Fibroblast of lung (primary cell): ENCODE measurements at regions not wholly inside any gene's neighbourhood (a gene's known extent, or its start where the extent isn't known, plus 50 kb on each side); places are given as distances from the start of the nearest gene placed in this dataset.

Source experiments
- DNase-seq, 2 donors: peaks; one replicate each; pipeline versions ENCODE4 v3.0.0 to v3.0.0-alpha.2; 2010; ENCODE audit warnings: low read depth in 2 of 2
- H2AFZ ChIP-seq: 2 replicates; pipeline ENCODE4 v1.5.1; 2012; ENCODE audit warnings: low read length, control low read depth, inconsistent platforms
- H3K27ac ChIP-seq: 2 replicates; pipeline ENCODE4 v1.5.1; 2011; ENCODE audit warnings: low read length, control low read depth; ENCODE audit not compliant: insufficient read depth
- H3K27me3 ChIP-seq: 2 replicates; pipeline ENCODE4 v1.5.1; 2011; ENCODE audit warnings: mild to moderate bottlenecking, low read length; ENCODE audit not compliant: control insufficient read depth, insufficient read depth
- H3K36me3 ChIP-seq: 2 replicates; pipeline ENCODE4 v1.5.1; 2011; ENCODE audit warnings: low read length; ENCODE audit not compliant: control insufficient read depth, insufficient read depth
- H3K4me1 ChIP-seq: 2 replicates; pipeline ENCODE4 v1.5.1; 2011; ENCODE audit warnings: low read length; ENCODE audit not compliant: control insufficient read depth, insufficient read depth; ENCODE audit errors: extremely low read depth
- H3K4me2 ChIP-seq: 2 replicates; pipeline ENCODE4 v1.5.1; 2011; ENCODE audit warnings: low read length, control low read depth; ENCODE audit not compliant: insufficient read depth; ENCODE audit errors: extremely low read depth
- H3K4me3 ChIP-seq, 4 experiments: fragments of 200-600 bp in 1 of 4; sonication (generic) in 1 of 4; replicated peaks in 1 of 4; 2 replicates each; pipeline ENCODE4 v1.5.1; 2011 to 2016; ENCODE audit warnings: low read length in 4 of 4, low read depth in 3 of 4, mild to moderate bottlenecking in 3 of 4, control low read depth in 2 of 4, inconsistent platforms in 1 of 4, mixed read lengths in 1 of 4; ENCODE audit not compliant: insufficient read depth in 1 of 4; ENCODE audit errors: control extremely low read depth in 1 of 4
- H3K79me2 ChIP-seq: 2 replicates; pipeline ENCODE4 v1.5.1; 2012; ENCODE audit warnings: mild to moderate bottlenecking, low read length, inconsistent platforms; ENCODE audit not compliant: control insufficient read depth, insufficient read depth
- H3K9ac ChIP-seq: 2 replicates; pipeline ENCODE4 v1.5.1; 2011; ENCODE audit warnings: mild to moderate bottlenecking, low read length, control low read depth; ENCODE audit not compliant: insufficient read depth
- H3K9me3 ChIP-seq: 2 replicates; pipeline ENCODE4 v1.5.1; 2012; ENCODE audit warnings: low read depth, low read length; ENCODE audit not compliant: control insufficient read depth, insufficient read depth
- H4K20me1 ChIP-seq: 2 replicates; pipeline ENCODE4 v1.5.1; 2011; ENCODE audit warnings: low read length; ENCODE audit not compliant: control insufficient read depth, insufficient read depth; ENCODE audit errors: extremely low read depth
- EZH2 ChIP-seq: IDR thresholded peaks from 2 replicates; pipeline ENCODE4 v1.5.1; 2012; ENCODE audit warnings: low read length, control low read depth, mild to moderate bottlenecking; ENCODE audit errors: missing control alignments
- TF ChIP-seq, protein P1 (sequence below), 2 donors: IDR thresholded peaks in 1 of 2; conservative IDR thresholded peaks in 1 of 2; 1 replicate in 1 of 2; 2 replicates in 1 of 2; pipeline ENCODE4 v1.5.1; 2011 to 2012; ENCODE audit warnings: low read length in 2 of 2, control low read depth in 1 of 2, inconsistent platforms in 1 of 2, low read depth in 1 of 2, mild to moderate bottlenecking in 1 of 2

DNA sequence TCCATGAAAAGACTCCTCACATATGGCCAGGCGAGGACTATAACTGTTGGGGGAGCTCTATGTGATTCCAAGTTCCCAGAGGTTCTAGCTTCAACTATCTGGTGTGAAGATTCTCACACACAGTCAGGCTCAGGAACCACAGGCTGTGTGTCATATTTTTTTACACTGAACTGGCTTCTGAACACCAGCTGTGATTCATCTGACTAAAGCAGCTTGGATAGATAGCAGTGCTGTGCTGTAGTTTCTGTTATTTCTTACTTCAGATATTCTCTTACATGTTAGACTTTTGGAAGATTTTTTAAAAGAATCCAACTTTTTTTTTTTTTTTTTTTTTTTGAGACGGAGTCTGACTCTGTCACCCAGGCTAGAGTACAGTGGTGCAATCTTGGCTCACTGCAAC, 140.7 kb upstream of the MCHR2 start:
- Histone ChIP-seq H3K79me2 (no peaks in the 10 kb centered on the region), H3K9me3 (no peaks in the 10 kb centered on the region), H3K4me2 (no peak overlapping the region), H3K4me3 (no peak overlapping the region), H3K9ac (no peak overlapping the region), H3K27me3 (no peaks in the 10 kb centered on the region), H2AFZ (no peak overlapping the region), H3K4me1 (no peaks in the 10 kb centered on the region), H3K36me3 (no peaks in the 10 kb centered on the region), H4K20me1 (no peaks in the 10 kb centered on the region), H3K27ac (no peak overlapping the region)
- TF ChIP-seq EZH2: no peak
- DNase-seq: peak in 1 of 2 donors; percentile 43

DNA sequence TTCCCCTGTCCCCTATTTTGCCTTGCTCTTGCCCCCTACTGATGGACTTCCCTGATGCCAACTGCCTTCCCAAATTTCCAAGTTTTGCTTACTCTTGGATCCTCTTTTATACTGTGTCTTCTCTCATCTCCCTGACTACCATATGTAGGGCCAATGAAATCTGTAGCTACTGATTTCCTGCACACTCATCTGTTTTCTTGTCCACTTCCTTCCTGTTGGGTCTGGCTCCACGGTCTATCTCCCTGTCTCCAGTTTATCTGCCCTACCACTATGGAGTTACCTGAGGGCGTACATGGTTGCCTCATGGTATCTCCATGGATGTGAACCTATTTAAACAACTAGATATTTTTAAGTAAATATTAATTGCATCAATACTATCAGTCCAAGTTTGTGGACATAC, 140.3 kb upstream of the MCHR2 start:
- no peak for DNase-seq
- Histone ChIP-seq H4K20me1 (no peaks in the 10 kb centered on the region), H3K4me1 (no peaks in the 10 kb centered on the region), H3K27me3 (no peaks in the 10 kb centered on the region), H3K9ac (no peak overlapping the region), H3K4me2 (no peak overlapping the region), H3K27ac (no peak overlapping the region), H2AFZ (no peak overlapping the region), H3K79me2 (no peaks in the 10 kb centered on the region), H3K9me3 (no peaks in the 10 kb centered on the region), H3K4me3 (no peak overlapping the region), H3K36me3 (no peaks in the 10 kb centered on the region)
- TF ChIP-seq, protein P1, sequence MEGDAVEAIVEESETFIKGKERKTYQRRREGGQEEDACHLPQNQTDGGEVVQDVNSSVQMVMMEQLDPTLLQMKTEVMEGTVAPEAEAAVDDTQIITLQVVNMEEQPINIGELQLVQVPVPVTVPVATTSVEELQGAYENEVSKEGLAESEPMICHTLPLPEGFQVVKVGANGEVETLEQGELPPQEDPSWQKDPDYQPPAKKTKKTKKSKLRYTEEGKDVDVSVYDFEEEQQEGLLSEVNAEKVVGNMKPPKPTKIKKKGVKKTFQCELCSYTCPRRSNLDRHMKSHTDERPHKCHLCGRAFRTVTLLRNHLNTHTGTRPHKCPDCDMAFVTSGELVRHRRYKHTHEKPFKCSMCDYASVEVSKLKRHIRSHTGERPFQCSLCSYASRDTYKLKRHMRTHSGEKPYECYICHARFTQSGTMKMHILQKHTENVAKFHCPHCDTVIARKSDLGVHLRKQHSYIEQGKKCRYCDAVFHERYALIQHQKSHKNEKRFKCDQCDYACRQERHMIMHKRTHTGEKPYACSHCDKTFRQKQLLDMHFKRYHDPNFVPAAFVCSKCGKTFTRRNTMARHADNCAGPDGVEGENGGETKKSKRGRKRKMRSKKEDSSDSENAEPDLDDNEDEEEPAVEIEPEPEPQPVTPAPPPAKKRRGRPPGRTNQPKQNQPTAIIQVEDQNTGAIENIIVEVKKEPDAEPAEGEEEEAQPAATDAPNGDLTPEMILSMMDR (conservative IDR thresholded peaks at IDR 0.05 in 1 of 2, IDR thresholded peaks at IDR 0.05 in 1 of 2; ENCODE audit: low read depth in 1 of 2, low read length in 2 of 2): no peak
- TF ChIP-seq EZH2: no peak

DNA sequence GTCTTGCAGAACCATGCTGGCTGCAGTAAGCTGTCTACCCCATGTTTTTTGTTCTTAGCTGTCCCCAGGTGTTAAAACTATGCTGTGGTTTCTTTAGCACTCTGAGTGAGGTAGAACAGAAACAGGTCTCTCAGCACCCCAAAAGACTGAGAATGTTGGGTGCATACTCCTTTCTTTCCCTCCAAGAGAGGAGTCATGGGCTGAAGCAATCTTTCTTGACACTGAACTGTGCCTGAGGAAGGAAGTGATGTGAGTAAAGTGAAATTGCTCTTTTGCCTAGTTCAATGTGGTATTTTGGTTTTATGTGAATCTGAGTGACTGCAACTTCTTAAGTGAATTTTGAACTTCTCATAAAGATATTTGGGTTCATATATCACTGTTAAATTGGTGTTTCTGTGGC, 138.0 kb upstream of the MCHR2 start:
- no peak overlapping the region for H3K4me2 ChIP-seq
- H3K79me2 ChIP-seq: no peaks in the 10 kb centered on the region
- no peaks in the 10 kb centered on the region for H3K4me1 ChIP-seq
- TF ChIP-seq, protein P1 (conservative IDR thresholded peaks at IDR 0.05 in 1 of 2, IDR thresholded peaks at IDR 0.05 in 1 of 2; ENCODE audit: low read depth in 1 of 2, low read length in 2 of 2): no peak
- no peak for TF ChIP-seq EZH2
- no peaks in the 10 kb centered on the region for H3K36me3 ChIP-seq
- DNase-seq: no peak
- H3K9me3 ChIP-seq: no peaks in the 10 kb centered on the region
- no peak overlapping the region for H3K27ac ChIP-seq
- H4K20me1 ChIP-seq: no peaks in the 10 kb centered on the region
- no peaks in the 10 kb centered on the region for H3K27me3 ChIP-seq
- H3K9ac ChIP-seq: no peak overlapping the region
- H3K4me3 ChIP-seq: no peak overlapping the region
- no peak overlapping the region for H2AFZ ChIP-seq
